Esophagus muscularis mucosa (tissue), 4 donors: ENCODE measurements at regions not wholly inside any gene's neighbourhood (a gene's known extent, or its start where the extent isn't known, plus 50 kb on each side); places are given as distances from the start of the nearest gene placed in this dataset.
"Not testable (repeated sequence)": the region's sequence is repeated elsewhere in the genome, so short reads cannot be mapped to it uniquely, and the experiment has no call there.

Source experiments
- DNase-seq: peaks from one replicate; pipeline ENCODE4 v3.0.0-alpha.2; 2017; ENCODE audit errors: extremely low spot score
- H3K27ac ChIP-seq, 4 donors: fragments of 200-600 bp; sonication (generic); replicated peaks in 1 of 4; 1 replicate in 3 of 4; 2 replicates in 1 of 4; pipeline ENCODE4 v1.5.1; 2016 to 2019; ENCODE audit warnings: mild to moderate bottlenecking in 1 of 4
- H3K27me3 ChIP-seq, 4 donors: fragments of 200-600 bp; sonication (generic); one replicate each; pipeline versions ENCODE4 v1.5.1 to v1.6.0; 2016 to 2019
- H3K36me3 ChIP-seq, 4 donors: fragments of 200-600 bp; sonication (generic); one replicate each; pipeline ENCODE4 v1.5.1; 2016 to 2019
- H3K4me1 ChIP-seq, 4 donors: fragments of 200-600 bp; sonication (generic); one replicate each; pipeline ENCODE4 v1.5.1; 2016 to 2019
- H3K4me3 ChIP-seq, 4 donors: fragments of 200-600 bp; sonication (generic); 1 replicate in 2 of 4; 2 replicates in 2 of 4; pipeline ENCODE4 v1.5.1; 2016 to 2019; ENCODE audit warnings: mild to moderate bottlenecking in 4 of 4, moderate library complexity in 1 of 4
- H3K9me3 ChIP-seq, 4 donors: fragments of 200-600 bp; sonication (generic); 1 replicate in 3 of 4; 2 replicates in 1 of 4; pipeline ENCODE4 v1.5.1; 2016 to 2019
- CTCF ChIP-seq, 3 experiments: fragments of 200-600 bp in 2 of 3; fragments of 450-650 bp in 1 of 3; sonication (generic) in 2 of 3; IDR thresholded peaks; one replicate each; pipeline ENCODE4 v1.5.1; 2017 to 2019; ENCODE audit warnings: antibody characterized with exemption in 3 of 3, mild to moderate bottlenecking in 2 of 3, moderate library complexity in 1 of 3
- EP300 ChIP-seq: sonication (generic); formaldehyde crosslinking; IDR thresholded peaks from one replicate; pipeline ENCODE4 v1.6.1; 2017; ENCODE audit warnings: antibody characterized with exemption
- POLR2A ChIP-seq: fragments of 450-650 bp; IDR thresholded peaks from one replicate; pipeline ENCODE4 v1.6.1; 2017; ENCODE audit warnings: antibody characterized with exemption, moderate library complexity, mild to moderate bottlenecking, low read depth
- POLR2AphosphoS5 ChIP-seq, 2 donors: sonication (generic); formaldehyde crosslinking; IDR thresholded peaks; one replicate each; pipeline ENCODE4 v1.6.1; 2017; ENCODE audit warnings: antibody characterized with exemption in 2 of 2
- WGBS: methylation state at CpG from one replicate; pipeline ENCODE4 v1.1.5; 2018; 5-methylcytosine and 5-hydroxymethylcytosine counted together
- intact Hi-C: fragments of 100-400 bp; cut with DNase I; formaldehyde crosslinking; loops from one replicate; pipeline ENCODE4 v1.15.1; 2023

- TF ChIP-seq POLR2A (no peak), POLR2AphosphoS5 (IDR thresholded peaks at IDR 0.05) (no peak), EP300 (no peak), CTCF (IDR thresholded peaks at IDR 0.05) (no peak)
- no peaks in the 10 kb centered on the region for H3K9me3 ChIP-seq
- H3K36me3 ChIP-seq, result no peaks in the 10 kb centered on the region
- intact Hi-C loops, result no loop called here
- H3K27me3 ChIP-seq, result no peaks in the 10 kb centered on the region
- no peak overlapping the region for H3K4me3 ChIP-seq
- WGBS, result 21% methylated on average over 4 of the region's 4 CpGs
- DNase-seq, result no peak
- peaks cover 14 to 21% (median 15%) of the 10 kb centered on the region in 4 donors for H3K4me1 ChIP-seq
- H3K27ac ChIP-seq, result peak overlapping the region in 1 of 4 donors; percentile 23
These were observed 74.1 kb upstream of the MITF start for GRCh38 chr3:69665026-69665737.

GRCh38 chr3:69660631-69661030 is 78.6 kb upstream of the MITF start:
- WGBS, result 95% methylated on average over 33 of the region's 36 CpGs
- H3K4me3 ChIP-seq, result no peak overlapping the region
- H3K9me3 ChIP-seq, result no peaks in the 10 kb centered on the region
- H3K4me1 ChIP-seq, result peaks cover 12 to 18% (median 13%) of the 10 kb centered on the region in 4 donors
- TF ChIP-seq POLR2AphosphoS5 (IDR thresholded peaks at IDR 0.05), result no peak
- no peak for TF ChIP-seq EP300
- no peak for TF ChIP-seq CTCF (IDR thresholded peaks at IDR 0.05)
- TF ChIP-seq POLR2A, result no peak
- no peaks in the 10 kb centered on the region for H3K27me3 ChIP-seq
- H3K36me3 ChIP-seq, result no peaks in the 10 kb centered on the region
- no peak overlapping the region for H3K27ac ChIP-seq
- intact Hi-C loops, result no loop called here
- DNase-seq, result no peak

- H3K4me1 ChIP-seq, result peaks cover 0 to 5% (median 3%) of the 10 kb centered on the region in 4 donors
- no peaks in the 10 kb centered on the region for H3K27me3 ChIP-seq
- no peaks in the 10 kb centered on the region for H3K36me3 ChIP-seq
- no peak overlapping the region for H3K27ac ChIP-seq
- intact Hi-C loops, result loop anchor here (5.0 kb wide), 1 partner anchor 227 kb away; no protein-coding TSS in a partner anchor
- no peaks in the 10 kb centered on the region for H3K9me3 ChIP-seq
- no peak overlapping the region for H3K4me3 ChIP-seq
- DNase-seq, result no peak
- TF ChIP-seq CTCF (IDR thresholded peaks at IDR 0.05) (no peak), EP300 (no peak), POLR2A (no peak), POLR2AphosphoS5 (IDR thresholded peaks at IDR 0.05) (no peak)
- WGBS, result 80% methylated on average over 9 of the region's 9 CpGs
These were observed 79.9 kb upstream of the MITF start for GRCh38 chr3:69659180-69659910.

GRCh38 chr3:69658514-69659140 is 80.6 kb upstream of the MITF start:
- Histone ChIP-seq H3K27ac (no peak overlapping the region), H3K9me3 (no peaks in the 10 kb centered on the region), H3K4me3 (no peak overlapping the region), H3K27me3 (no peaks in the 10 kb centered on the region), H3K4me1 (peaks cover 3 to 10% (median 7%) of the 10 kb centered on the region in 4 donors), H3K36me3 (no peaks in the 10 kb centered on the region)
- DNase-seq, result no peak
- TF ChIP-seq POLR2A, result no peak
- TF ChIP-seq EP300, result no peak
- TF ChIP-seq POLR2AphosphoS5 (IDR thresholded peaks at IDR 0.05), result no peak
- no peak for TF ChIP-seq CTCF (IDR thresholded peaks at IDR 0.05)
- 58% methylated on average over 4 of the region's 4 CpGs for WGBS
- intact Hi-C loops, result loop anchor here (5.0 kb wide), 1 partner anchor 226 kb away; no protein-coding TSS in a partner anchor

GRCh38 chr3:69657030-69657429 is 82.2 kb upstream of the MITF start:
- WGBS, result 94% methylated on average over 3 of the region's 3 CpGs
- H3K9me3 ChIP-seq, H3K4me3 ChIP-seq, H3K36me3 ChIP-seq, H3K27me3 ChIP-seq, DNase-seq, H3K27ac ChIP-seq: not testable (repeated sequence)
- intact Hi-C loops, result loop anchor here (5.0 kb wide), 1 partner anchor 225 kb away; no protein-coding TSS in a partner anchor
- peaks cover 3 to 11% (median 8%) of the 10 kb centered on the region in 4 donors for H3K4me1 ChIP-seq
